ENCODE measurements at regions not wholly inside any gene's neighbourhood (a gene's known extent, or its start where the extent isn't known, plus 50 kb on each side); places are given as distances from the start of the nearest gene placed in this dataset.
"Not testable (repeated sequence)": the region's sequence is repeated elsewhere in the genome, so short reads cannot be mapped to it uniquely, and the experiment has no call there.

- CTCF ChIA-PET; H3K27me3 ChIP-seq (ENCODE audit: control insufficient read depth, insufficient read depth, low read length); DNase-seq (ENCODE audit: low read depth); POLR2A ChIA-PET; H3K36me3 ChIP-seq (ENCODE audit: control insufficient read depth, insufficient read depth, low read length); H3K4me3 ChIP-seq (ENCODE audit: low read depth, low read length): not testable (repeated sequence)
Measured at GRCh38 chr15:20235728-20236127, 305.9 kb downstream of the GOLGA6L6 start.

DNA sequence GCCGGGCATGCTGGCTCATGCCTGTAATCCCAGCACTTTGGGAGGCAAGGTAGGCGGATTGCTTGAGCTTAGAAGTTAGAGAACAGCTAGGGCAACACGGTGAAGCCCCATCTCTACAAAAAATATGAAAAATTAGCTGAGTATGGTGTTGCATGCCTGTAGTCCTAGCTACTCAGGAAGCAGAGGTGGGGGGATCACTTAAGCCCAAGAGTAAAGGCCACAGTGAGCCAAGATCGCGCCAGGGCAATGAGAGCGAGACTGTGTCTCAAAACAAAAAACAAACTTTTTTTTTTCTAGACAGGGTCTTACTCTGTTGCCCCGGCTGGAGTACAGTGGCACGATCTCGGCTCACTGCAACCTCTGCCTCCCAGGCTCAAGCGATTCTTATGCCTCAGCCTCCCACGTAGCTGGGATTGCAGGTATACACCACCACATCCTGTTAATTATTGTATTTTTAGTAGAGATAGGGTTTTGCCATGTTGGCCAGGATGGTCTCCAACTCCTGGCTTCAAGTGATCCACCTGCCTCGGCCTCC, 307.5 kb downstream of the GOLGA6L6 start:
- CTCF ChIA-PET; POLR2A ChIA-PET; H3K4me3 ChIP-seq (ENCODE audit: low read depth, low read length); H3K27me3 ChIP-seq (ENCODE audit: control insufficient read depth, insufficient read depth, low read length); DNase-seq (ENCODE audit: low read depth); H3K36me3 ChIP-seq (ENCODE audit: control insufficient read depth, insufficient read depth, low read length): not testable (repeated sequence)

DNA sequence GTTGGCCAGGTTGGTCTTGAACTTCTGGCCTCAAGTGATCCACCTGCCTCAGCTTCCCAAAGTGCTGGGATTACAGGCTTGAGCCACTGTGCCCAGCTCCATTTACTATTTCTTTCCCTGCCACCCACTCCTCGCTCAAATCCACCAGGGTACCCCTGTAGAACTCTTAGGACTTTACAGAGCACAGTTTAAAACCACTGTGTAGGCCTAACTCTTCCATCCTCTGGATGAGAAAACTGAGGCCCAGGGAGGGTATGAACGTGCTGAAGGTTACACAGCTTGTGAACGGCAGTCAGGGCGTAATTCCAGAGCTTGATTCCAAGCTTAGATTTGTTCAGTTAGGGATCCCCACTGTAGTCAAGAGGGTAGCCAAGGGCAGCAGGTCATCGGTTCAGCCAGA, 309.1 kb downstream of the GOLGA6L6 start:
- H3K27me3 ChIP-seq (ENCODE audit: control insufficient read depth, insufficient read depth, low read length); DNase-seq (ENCODE audit: low read depth); H3K36me3 ChIP-seq (ENCODE audit: control insufficient read depth, insufficient read depth, low read length); CTCF ChIA-PET; H3K4me3 ChIP-seq (ENCODE audit: low read depth, low read length); POLR2A ChIA-PET: not testable (repeated sequence)

DNA sequence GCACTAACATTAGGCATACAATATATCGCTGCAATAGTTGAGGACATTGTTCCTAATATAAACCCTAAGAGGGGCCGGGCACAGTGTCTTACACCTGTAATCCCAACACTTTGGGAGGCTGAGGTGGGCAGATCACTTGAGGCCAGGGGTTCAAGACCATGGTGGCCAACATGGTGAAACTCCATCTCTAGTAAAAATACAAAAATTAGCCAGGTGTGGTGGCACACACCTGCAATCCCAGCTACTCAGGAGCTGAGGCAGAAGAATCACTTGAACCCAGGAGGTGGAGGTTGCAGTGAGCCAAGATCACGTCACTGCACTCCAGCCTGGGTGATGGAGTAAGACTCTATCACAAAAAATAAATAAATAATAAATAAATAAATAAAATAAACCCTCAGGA, 310.9 kb downstream of the GOLGA6L6 start:
- POLR2A ChIA-PET; DNase-seq (ENCODE audit: low read depth); H3K36me3 ChIP-seq (ENCODE audit: control insufficient read depth, insufficient read depth, low read length); CTCF ChIA-PET; H3K27me3 ChIP-seq (ENCODE audit: control insufficient read depth, insufficient read depth, low read length); H3K4me3 ChIP-seq (ENCODE audit: low read depth, low read length): not testable (repeated sequence)

- H3K4me3 ChIP-seq (ENCODE audit: low read depth, low read length); H3K36me3 ChIP-seq (ENCODE audit: control insufficient read depth, insufficient read depth, low read length); POLR2A ChIA-PET; CTCF ChIA-PET; DNase-seq (ENCODE audit: low read depth); H3K27me3 ChIP-seq (ENCODE audit: control insufficient read depth, insufficient read depth, low read length): not testable (repeated sequence)
Measured at GRCh38 chr15:20228791-20229190, 312.8 kb downstream of the GOLGA6L6 start.

DNA sequence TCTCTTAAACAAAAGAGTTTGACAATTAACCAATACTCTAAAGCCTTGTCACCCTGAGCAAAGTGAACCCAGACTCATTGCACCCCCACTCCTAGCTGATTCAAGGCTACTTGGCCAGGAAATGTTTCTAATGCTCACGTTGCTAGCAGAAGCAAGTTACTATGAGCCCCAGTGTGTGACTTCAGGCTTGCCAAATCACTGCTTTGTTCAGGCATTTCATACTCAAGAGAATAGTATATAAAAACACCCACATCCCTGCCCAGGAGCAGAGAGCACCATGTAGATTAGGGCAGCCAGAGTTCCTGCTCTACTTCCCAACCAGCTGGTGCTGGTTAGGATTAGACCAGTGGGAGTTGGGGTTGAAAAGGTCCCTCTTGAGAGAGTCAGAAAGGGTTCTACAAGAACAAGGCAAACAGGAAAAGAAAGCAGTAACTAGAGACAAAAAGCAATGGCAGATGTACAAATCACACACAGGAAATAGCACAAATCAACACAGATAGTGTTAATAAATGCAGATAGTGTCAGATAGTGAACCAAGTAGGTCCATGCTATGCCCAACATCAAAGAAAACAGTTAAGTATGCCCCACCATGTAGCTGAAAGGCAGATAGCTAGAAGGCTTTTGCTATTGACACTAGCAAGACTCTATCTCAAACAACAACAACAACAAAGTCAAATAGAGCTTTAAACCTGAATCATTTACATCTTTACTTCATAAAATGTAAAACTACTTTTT, 314.3 kb downstream of the GOLGA6L6 start:
- H3K27me3 ChIP-seq (ENCODE audit: control insufficient read depth, insufficient read depth, low read length); H3K36me3 ChIP-seq (ENCODE audit: control insufficient read depth, insufficient read depth, low read length); POLR2A ChIA-PET; DNase-seq (ENCODE audit: low read depth); CTCF ChIA-PET; H3K4me3 ChIP-seq (ENCODE audit: low read depth, low read length): not testable (repeated sequence)

DNA sequence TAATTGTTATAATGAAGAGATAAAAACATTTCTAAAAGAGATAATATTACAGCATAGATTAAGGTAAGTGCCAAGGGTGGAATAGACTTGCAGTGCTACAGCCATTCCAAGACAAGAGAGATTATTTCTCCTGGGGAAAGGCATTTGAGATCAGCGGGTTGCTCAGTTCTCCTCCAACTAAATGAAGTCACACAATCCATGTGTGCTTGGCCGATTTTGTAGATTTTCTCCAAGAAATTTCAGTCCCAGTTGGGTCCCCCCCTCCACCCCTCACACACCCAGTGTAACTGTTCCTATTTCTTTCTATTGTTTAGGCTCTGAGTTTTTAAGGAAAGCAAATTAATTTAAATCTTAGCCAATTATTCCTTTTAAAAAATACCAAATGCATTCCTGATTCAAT, 315.1 kb downstream of the GOLGA6L6 start:
- H3K27me3 ChIP-seq (ENCODE audit: control insufficient read depth, insufficient read depth, low read length); POLR2A ChIA-PET; H3K36me3 ChIP-seq (ENCODE audit: control insufficient read depth, insufficient read depth, low read length); CTCF ChIA-PET; H3K4me3 ChIP-seq (ENCODE audit: low read depth, low read length); DNase-seq (ENCODE audit: low read depth): not testable (repeated sequence)

- POLR2A ChIA-PET; H3K27me3 ChIP-seq (ENCODE audit: control insufficient read depth, insufficient read depth, low read length); H3K4me3 ChIP-seq (ENCODE audit: low read depth, low read length); DNase-seq (ENCODE audit: low read depth); CTCF ChIA-PET; H3K36me3 ChIP-seq (ENCODE audit: control insufficient read depth, insufficient read depth, low read length): not testable (repeated sequence)
Measured at GRCh38 chr15:20221063-20221462, 320.5 kb downstream of the GOLGA6L6 start.

- H3K36me3 ChIP-seq (ENCODE audit: control insufficient read depth, insufficient read depth, low read length); CTCF ChIA-PET; DNase-seq (ENCODE audit: low read depth); H3K27me3 ChIP-seq (ENCODE audit: control insufficient read depth, insufficient read depth, low read length); POLR2A ChIA-PET; H3K4me3 ChIP-seq (ENCODE audit: low read depth, low read length): not testable (repeated sequence)
Measured at GRCh38 chr15:20219171-20219570, 322.4 kb downstream of the GOLGA6L6 start.

GRCh38 chr15:20215700-20216099, 325.9 kb downstream of the GOLGA6L6 start:
- CTCF ChIA-PET; DNase-seq (ENCODE audit: low read depth); H3K36me3 ChIP-seq (ENCODE audit: control insufficient read depth, insufficient read depth, low read length); H3K27me3 ChIP-seq (ENCODE audit: control insufficient read depth, insufficient read depth, low read length); H3K4me3 ChIP-seq (ENCODE audit: low read depth, low read length); POLR2A ChIA-PET: not testable (repeated sequence)

DNA sequence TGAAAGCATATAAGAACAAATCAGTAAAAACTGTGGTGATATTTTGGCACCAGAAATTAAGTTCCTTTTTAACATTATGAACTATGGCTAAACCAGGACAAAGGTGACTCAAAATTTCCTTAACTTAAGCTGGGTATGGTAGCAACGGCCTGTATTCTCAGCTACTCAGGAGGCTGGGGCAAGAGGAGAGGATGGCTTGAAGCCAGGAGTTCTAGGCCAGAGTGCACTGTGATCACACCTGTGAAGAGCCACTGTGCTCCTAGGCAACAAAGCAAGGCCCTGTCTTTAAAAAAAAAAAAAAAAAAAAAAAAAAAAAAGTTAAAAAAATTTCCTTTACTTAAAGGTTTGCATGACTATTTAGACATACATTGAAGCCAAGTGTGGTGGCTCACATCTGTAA, 327.5 kb downstream of the GOLGA6L6 start:
- POLR2A ChIA-PET; H3K36me3 ChIP-seq (ENCODE audit: control insufficient read depth, insufficient read depth, low read length); H3K27me3 ChIP-seq (ENCODE audit: control insufficient read depth, insufficient read depth, low read length); CTCF ChIA-PET; H3K4me3 ChIP-seq (ENCODE audit: low read depth, low read length); DNase-seq (ENCODE audit: low read depth): not testable (repeated sequence)

- H3K36me3 ChIP-seq (ENCODE audit: control insufficient read depth, insufficient read depth, low read length); H3K27me3 ChIP-seq (ENCODE audit: control insufficient read depth, insufficient read depth, low read length); POLR2A ChIA-PET; H3K4me3 ChIP-seq (ENCODE audit: low read depth, low read length); CTCF ChIA-PET; DNase-seq (ENCODE audit: low read depth): not testable (repeated sequence)
Measured at GRCh38 chr15:20211508-20211907, 330.1 kb downstream of the GOLGA6L6 start.

- H3K4me3 ChIP-seq (ENCODE audit: low read depth, low read length); H3K27me3 ChIP-seq (ENCODE audit: control insufficient read depth, insufficient read depth, low read length); POLR2A ChIA-PET; H3K36me3 ChIP-seq (ENCODE audit: control insufficient read depth, insufficient read depth, low read length); CTCF ChIA-PET; DNase-seq (ENCODE audit: low read depth): not testable (repeated sequence)
Measured at GRCh38 chr15:20209973-20210372, 331.6 kb downstream of the GOLGA6L6 start.

DNA sequence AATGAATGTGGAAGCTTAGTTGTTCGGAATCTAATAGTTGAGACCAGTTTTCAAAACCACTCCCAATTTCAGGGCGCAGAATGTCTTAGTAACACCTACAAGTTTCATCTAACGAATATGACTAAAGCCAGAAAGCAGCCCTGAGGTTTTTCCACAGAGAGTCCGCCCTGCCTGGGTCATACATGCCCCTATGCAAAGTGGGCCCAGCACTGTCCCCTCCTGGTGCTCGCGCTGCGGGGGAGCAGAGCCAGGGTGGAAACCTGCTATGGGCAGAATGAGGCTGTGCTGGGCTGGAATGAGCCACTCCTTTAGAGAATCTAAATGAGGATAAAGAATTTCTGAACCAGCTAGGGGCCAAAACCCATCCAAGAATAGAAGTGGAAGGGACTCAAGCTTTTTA, 334.0 kb downstream of the GOLGA6L6 start:
- DNase-seq (ENCODE audit: low read depth); H3K4me3 ChIP-seq (ENCODE audit: low read depth, low read length); H3K36me3 ChIP-seq (ENCODE audit: control insufficient read depth, insufficient read depth, low read length); POLR2A ChIA-PET; H3K27me3 ChIP-seq (ENCODE audit: control insufficient read depth, insufficient read depth, low read length); CTCF ChIA-PET: not testable (repeated sequence)

Measured in BJ (cell line).